Stomach (tissue), 4 donors: ENCODE measurements at regions not wholly inside any gene's neighbourhood (a gene's known extent, or its start where the extent isn't known, plus 50 kb on each side); places are given as distances from the start of the nearest gene placed in this dataset.

Experiments
- CTCF ChIP-seq, 7 experiments: fragments of 450-650 bp in 4 of 7; fragments of 200-600 bp in 3 of 7; sonication (generic) in 3 of 7; IDR thresholded peaks; one replicate each; pipeline ENCODE4 v1.5.1; 2016 to 2019; ENCODE audit warnings: antibody characterized with exemption in 7 of 7, control low read depth in 2 of 7, mild to moderate bottlenecking in 1 of 7
- EP300 ChIP-seq: sonication (generic); formaldehyde crosslinking; IDR thresholded peaks from one replicate; pipeline ENCODE4 v1.6.1; 2017; ENCODE audit warnings: antibody characterized with exemption
- POLR2A ChIP-seq, 4 donors: fragments of 450-650 bp; IDR thresholded peaks; one replicate each; pipeline ENCODE4 v1.6.1; 2016; ENCODE audit warnings: antibody characterized with exemption in 4 of 4, control low read depth in 2 of 4, mild to moderate bottlenecking in 1 of 4, moderate library complexity in 1 of 4

GRCh38 chr15:99914723-99915122 lies 181.5 kb upstream of the LYSMD4 start:
- TF ChIP-seq CTCF (IDR thresholded peaks at IDR 0.05): no peak
- no peak for TF ChIP-seq POLR2A (IDR thresholded peaks at IDR 0.05)
- TF ChIP-seq EP300: no peak
